Upper lobe of right lung (tissue), 1 donor: ENCODE measurements at regions not wholly inside any gene's neighbourhood (a gene's known extent, or its start where the extent isn't known, plus 50 kb on each side); places are given as distances from the start of the nearest gene placed in this dataset.

ENCODE experiments used
- ATAC-seq: fragments of 200-7000 bp; cut with Tn5 transposase; one replicate; pipeline ENCODE4 v1.9.1; 2020; ENCODE audit warnings: mild to moderate bottlenecking, moderate library complexity
- DNase-seq: peaks from one replicate; pipeline ENCODE4 v3.0.0-alpha.2; 2020
- H3K27ac ChIP-seq: fragments of 200-600 bp; one replicate; pipeline ENCODE4 v1.8.0; 2022
- H3K27me3 ChIP-seq: fragments of 200-600 bp; one replicate; pipeline ENCODE4 v1.8.0; 2022; ENCODE audit warnings: mild to moderate bottlenecking
- H3K36me3 ChIP-seq: fragments of 200-600 bp; one replicate; pipeline ENCODE4 v1.8.0; 2022
- H3K4me1 ChIP-seq: fragments of 200-600 bp; one replicate; pipeline ENCODE4 v1.8.0; 2022
- H3K4me3 ChIP-seq: fragments of 200-600 bp; one replicate; pipeline ENCODE4 v1.8.0; 2022; ENCODE audit warnings: mild to moderate bottlenecking
- H3K9me3 ChIP-seq: fragments of 200-600 bp; one replicate; pipeline ENCODE4 v1.8.0; 2022
- intact Hi-C: fragments of 100-400 bp; cut with DNase I; formaldehyde crosslinking; loops from one replicate; pipeline ENCODE4 v1.11.0; 2022
- TF ChIP-seq, protein P1 (sequence below): fragments of 200-600 bp; IDR thresholded peaks from one replicate; pipeline ENCODE4 v1.8.0; 2022; ENCODE audit warnings: antibody characterized with exemption
- donor health status: DM: no; HTN: yes; CAD: no; lungs with severe emphysema.

GRCh38 chr1:83509301-83509781 is 489.6 kb downstream of the TTLL7 start:
- TF ChIP-seq, protein P1, sequence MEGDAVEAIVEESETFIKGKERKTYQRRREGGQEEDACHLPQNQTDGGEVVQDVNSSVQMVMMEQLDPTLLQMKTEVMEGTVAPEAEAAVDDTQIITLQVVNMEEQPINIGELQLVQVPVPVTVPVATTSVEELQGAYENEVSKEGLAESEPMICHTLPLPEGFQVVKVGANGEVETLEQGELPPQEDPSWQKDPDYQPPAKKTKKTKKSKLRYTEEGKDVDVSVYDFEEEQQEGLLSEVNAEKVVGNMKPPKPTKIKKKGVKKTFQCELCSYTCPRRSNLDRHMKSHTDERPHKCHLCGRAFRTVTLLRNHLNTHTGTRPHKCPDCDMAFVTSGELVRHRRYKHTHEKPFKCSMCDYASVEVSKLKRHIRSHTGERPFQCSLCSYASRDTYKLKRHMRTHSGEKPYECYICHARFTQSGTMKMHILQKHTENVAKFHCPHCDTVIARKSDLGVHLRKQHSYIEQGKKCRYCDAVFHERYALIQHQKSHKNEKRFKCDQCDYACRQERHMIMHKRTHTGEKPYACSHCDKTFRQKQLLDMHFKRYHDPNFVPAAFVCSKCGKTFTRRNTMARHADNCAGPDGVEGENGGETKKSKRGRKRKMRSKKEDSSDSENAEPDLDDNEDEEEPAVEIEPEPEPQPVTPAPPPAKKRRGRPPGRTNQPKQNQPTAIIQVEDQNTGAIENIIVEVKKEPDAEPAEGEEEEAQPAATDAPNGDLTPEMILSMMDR = no peak
- Histone ChIP-seq H3K4me3 (no peak overlapping the region), H3K9me3 (no peaks in the 10 kb centered on the region), H3K27me3 (no peaks in the 10 kb centered on the region), H3K4me1 (peaks cover 14% of the 10 kb centered on the region), H3K27ac (peak overlapping the region; percentile 15), H3K36me3 (no peaks in the 10 kb centered on the region)
- intact Hi-C loops = no loop called here
- ATAC-seq (peak; percentile 45), DNase-seq (no peak)

DNA sequence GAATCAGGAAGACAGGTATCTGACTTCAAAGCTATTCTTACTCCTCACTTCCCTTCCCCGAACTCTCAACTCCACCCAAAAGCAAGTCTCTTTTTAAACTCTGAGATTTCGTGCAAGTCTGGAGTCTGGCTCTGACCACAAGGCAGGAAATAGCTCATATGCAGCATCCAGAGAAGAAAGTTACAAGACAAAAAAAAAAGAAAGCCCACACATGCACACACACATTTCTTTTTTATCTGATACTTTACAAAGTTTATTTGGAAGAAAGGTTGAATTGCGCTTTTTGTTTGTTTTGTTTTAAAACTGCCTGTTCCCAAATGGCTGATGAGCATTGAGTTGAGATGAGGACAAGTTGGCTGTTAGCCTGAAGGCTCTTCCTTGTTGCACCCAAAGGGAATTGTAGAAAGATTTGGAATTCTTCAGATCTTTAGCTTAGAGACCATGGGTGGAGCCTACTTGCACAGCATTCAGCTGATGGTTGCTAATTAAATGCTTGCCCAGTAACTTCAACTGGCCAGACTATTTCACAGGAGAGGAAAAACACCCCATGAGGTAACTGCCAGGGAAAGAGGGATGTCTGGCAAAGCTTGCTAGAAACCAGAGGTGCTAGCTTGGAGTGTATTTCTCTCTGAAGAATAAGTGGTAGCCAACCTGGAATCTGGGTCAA is 490.3 kb downstream of the TTLL7 start:
- H3K9me3 ChIP-seq = no peaks in the 10 kb centered on the region

GRCh38 chr1:83505148-83505547 is 493.8 kb downstream of the TTLL7 start:
- H3K27ac ChIP-seq = no peak overlapping the region
- intact Hi-C loops = no loop called here
- no peaks in the 10 kb centered on the region for H3K9me3 ChIP-seq
- peaks cover 14% of the 10 kb centered on the region for H3K4me1 ChIP-seq
- no peaks in the 10 kb centered on the region for H3K27me3 ChIP-seq
- DNase-seq (no peak), ATAC-seq (no peak)
- H3K36me3 ChIP-seq = no peaks in the 10 kb centered on the region
- TF ChIP-seq, protein P1 = no peak
- H3K4me3 ChIP-seq = no peak overlapping the region

More for the DNA sequence above, 490.3 kb downstream of the TTLL7 start:
- intact Hi-C loops = no loop called here
- no peaks in the 10 kb centered on the region for H3K36me3 ChIP-seq
- TF ChIP-seq, protein P1 = no peak
- ATAC-seq = peak; percentile 25
- no peak for DNase-seq
- H3K4me3 ChIP-seq = no peak overlapping the region
- peaks cover 14% of the 10 kb centered on the region for H3K4me1 ChIP-seq
- H3K27ac ChIP-seq = peak overlapping the region; percentile 15
- H3K27me3 ChIP-seq = no peaks in the 10 kb centered on the region

GRCh38 chr1:83503153-83503552 is 495.8 kb downstream of the TTLL7 start:
- Histone ChIP-seq H3K4me1 (no peaks in the 10 kb centered on the region), H3K9me3 (no peaks in the 10 kb centered on the region), H3K27ac (no peak overlapping the region), H3K27me3 (no peaks in the 10 kb centered on the region), H3K4me3 (no peak overlapping the region), H3K36me3 (no peaks in the 10 kb centered on the region)
- TF ChIP-seq, protein P1 = no peak
- intact Hi-C loops = no loop called here
- ATAC-seq (no peak), DNase-seq (no peak)

DNA sequence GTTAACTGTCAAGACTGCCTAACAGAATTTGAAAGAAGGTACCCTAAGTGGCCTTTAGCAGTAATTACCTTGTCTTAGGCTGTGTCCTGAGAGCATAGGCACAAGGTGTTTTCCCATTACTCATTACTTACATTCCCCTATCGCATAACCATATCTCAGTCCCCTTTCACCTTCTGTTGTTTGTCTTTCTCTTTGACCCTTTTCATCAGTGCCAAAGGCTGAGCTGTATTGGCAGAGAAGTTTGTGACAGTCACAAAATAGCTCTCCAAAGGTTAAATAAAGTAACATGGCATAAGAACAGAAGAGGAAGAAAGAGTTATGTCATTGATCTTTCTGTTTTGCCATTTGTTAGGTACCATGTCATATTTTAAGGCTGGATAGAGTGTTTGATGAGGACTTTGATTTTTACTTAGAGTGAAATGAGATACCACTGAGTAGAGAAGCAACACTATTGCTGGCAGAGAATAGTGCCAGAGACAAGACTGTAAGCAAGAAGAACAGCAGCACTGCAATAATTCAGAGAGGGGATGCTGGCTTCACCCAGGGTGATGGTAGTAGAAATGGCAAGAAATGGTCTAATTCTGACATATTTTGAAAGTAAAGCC is 497.8 kb downstream of the TTLL7 start:
- intact Hi-C loops = no loop called here
- Histone ChIP-seq H3K4me3 (no peak overlapping the region), H3K9me3 (no peaks in the 10 kb centered on the region), H3K36me3 (no peaks in the 10 kb centered on the region), H3K27me3 (no peaks in the 10 kb centered on the region), H3K4me1 (no peaks in the 10 kb centered on the region), H3K27ac (no peak overlapping the region)
- TF ChIP-seq, protein P1 = no peak
- no peak for DNase-seq
- no peak for ATAC-seq
